ENCODE measurements at regions not wholly inside any gene's neighbourhood (a gene's known extent, or its start where the extent isn't known, plus 50 kb on each side); places are given as distances from the start of the nearest gene placed in this dataset.
A peak's percentile ranks its signal among the peaks of the same experiment; 100 is the strongest.
"Not testable (repeated sequence)": the region's sequence is repeated elsewhere in the genome, so short reads cannot be mapped to it uniquely, and the experiment has no call there.

DNA sequence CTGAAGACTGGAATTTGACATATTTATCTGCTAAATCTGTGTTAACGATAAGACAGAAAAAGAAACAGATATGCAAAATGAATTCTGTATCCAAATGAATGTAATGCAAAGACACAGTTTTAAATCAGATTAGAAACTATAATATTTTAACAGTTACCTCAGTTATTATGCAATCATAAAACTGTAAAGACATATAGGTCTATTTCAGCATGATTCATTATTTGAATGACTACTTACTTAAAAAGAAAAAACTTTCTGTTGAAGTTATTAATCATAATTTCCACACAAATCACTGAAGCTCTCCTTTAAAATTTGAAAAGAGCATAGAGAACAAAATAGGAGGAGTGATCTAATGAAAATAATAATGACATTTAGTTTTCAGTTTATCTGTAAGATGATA, 742.6 kb downstream of the FSCB start:
- TF ChIP-seq MAX (IDR thresholded peaks at IDR 0.05; ENCODE audit: low read depth, low read length) (no peak), POLR2A (IDR thresholded peaks at IDR 0.05; ENCODE audit: extremely low read depth, insufficient read length) (no peak), CTCF (IDR thresholded peaks at IDR 0.05; ENCODE audit: low read depth, low read length) (no peak), MYC (IDR thresholded peaks at IDR 0.05; ENCODE audit: low read depth, low read length) (no peak)
- no peak for DNase-seq (ENCODE audit: low read depth)
- no peak overlapping the region for H3K4me3 ChIP-seq (ENCODE audit: low read depth, low read length)

DNA sequence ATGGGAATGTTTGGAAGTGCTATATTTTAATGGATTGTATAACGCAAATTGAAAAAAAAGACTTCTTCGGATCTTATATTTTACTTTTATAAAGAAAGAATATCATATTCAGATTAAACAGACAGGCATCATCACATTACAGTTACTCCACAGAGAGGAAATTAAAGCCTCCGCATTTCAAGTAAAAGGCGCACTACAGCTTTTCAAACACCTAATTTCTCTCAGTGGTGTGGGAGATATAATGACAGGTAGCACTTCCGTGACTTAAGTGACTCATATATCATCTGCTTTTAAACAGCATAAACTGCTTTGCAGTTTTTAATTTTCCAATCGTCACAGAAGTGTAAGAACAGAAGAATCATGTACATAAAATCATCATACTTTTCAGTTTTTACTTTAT, 751.4 kb downstream of the FSCB start:
- no peak for DNase-seq (ENCODE audit: low read depth)
- TF ChIP-seq MAX (IDR thresholded peaks at IDR 0.05; ENCODE audit: low read depth, low read length), result no peak
- no peak for TF ChIP-seq MYC (IDR thresholded peaks at IDR 0.05; ENCODE audit: low read depth, low read length)
- no peak for TF ChIP-seq CTCF (IDR thresholded peaks at IDR 0.05; ENCODE audit: low read depth, low read length)
- no peak for TF ChIP-seq POLR2A (IDR thresholded peaks at IDR 0.05; ENCODE audit: extremely low read depth, insufficient read length)
- no peak overlapping the region for H3K4me3 ChIP-seq (ENCODE audit: low read depth, low read length)

DNA sequence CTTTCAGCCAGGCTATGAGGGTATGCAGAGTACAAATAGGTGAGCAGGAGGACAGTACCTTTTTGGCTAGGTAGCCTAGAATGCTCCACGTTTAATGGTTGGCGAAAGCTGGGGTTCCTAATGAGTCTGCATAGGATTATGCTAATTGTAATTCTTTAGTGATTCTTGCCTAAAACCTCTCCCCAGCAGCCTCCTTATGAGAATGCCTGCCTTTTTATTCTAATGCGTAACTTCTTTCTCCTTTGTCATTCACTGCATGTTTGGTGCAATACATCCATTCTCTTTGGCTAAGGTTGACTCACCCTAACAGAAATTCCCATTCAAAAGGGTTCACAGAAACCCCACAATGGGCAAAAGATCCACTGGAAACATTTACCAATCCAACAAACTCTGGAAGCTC, 752.2 kb downstream of the FSCB start:
- H3K4me3 ChIP-seq (ENCODE audit: low read depth, low read length), result no peak overlapping the region

GRCh38 chr14:43745746-43746145, 761.3 kb downstream of the FSCB start:
- TF ChIP-seq MYC (IDR thresholded peaks at IDR 0.05; ENCODE audit: low read depth, low read length), result no peak
- TF ChIP-seq CTCF (IDR thresholded peaks at IDR 0.05; ENCODE audit: low read depth, low read length), result no peak
- no peak for TF ChIP-seq POLR2A (IDR thresholded peaks at IDR 0.05; ENCODE audit: extremely low read depth, insufficient read length)
- no peak for TF ChIP-seq MAX (IDR thresholded peaks at IDR 0.05; ENCODE audit: low read depth, low read length)
- DNase-seq (ENCODE audit: low read depth), result no peak
- H3K4me3 ChIP-seq (ENCODE audit: low read depth, low read length), result no peak overlapping the region

More for the DNA sequence above, 752.2 kb downstream of the FSCB start:
- TF ChIP-seq CTCF (IDR thresholded peaks at IDR 0.05; ENCODE audit: low read depth, low read length) (no peak), MYC (IDR thresholded peaks at IDR 0.05; ENCODE audit: low read depth, low read length) (no peak), POLR2A (IDR thresholded peaks at IDR 0.05; ENCODE audit: extremely low read depth, insufficient read length) (no peak), MAX (IDR thresholded peaks at IDR 0.05; ENCODE audit: low read depth, low read length) (no peak)
- no peak for DNase-seq (ENCODE audit: low read depth)

GRCh38 chr14:43735932-43736331, 771.2 kb downstream of the FSCB start:
- no peak for DNase-seq (ENCODE audit: low read depth)
- no peak for TF ChIP-seq MAX (IDR thresholded peaks at IDR 0.05; ENCODE audit: low read depth, low read length)

DNA sequence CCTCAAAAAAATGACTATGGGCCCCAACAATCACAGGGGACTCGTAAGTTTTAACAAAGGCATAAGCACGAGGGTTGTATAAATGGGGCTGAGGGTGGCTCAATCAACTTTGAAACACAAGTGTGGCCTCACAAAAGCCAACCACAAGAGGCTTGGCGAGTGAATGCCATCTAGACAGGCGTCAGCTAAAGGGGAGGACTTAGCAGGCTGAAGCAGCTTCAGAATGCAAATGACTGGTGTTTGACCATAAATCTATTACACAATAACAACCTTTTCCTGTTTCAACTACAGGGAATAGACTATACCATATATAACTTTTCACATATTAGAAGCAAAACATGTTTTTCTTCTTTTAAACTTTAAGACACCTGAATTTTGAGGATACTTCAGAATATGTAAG, 777.9 kb downstream of the FSCB start:
- no peak overlapping the region for H3K4me3 ChIP-seq (ENCODE audit: low read depth, low read length)
- TF ChIP-seq MAX (IDR thresholded peaks at IDR 0.05; ENCODE audit: low read depth, low read length) (peak; percentile 28), POLR2A (IDR thresholded peaks at IDR 0.05; ENCODE audit: extremely low read depth, insufficient read length) (no peak)
- DNase-seq (ENCODE audit: low read depth), result peak; percentile 92

More at GRCh38 chr14:43735932-43736331, 771.2 kb downstream of the FSCB start:
- no peak overlapping the region for H3K4me3 ChIP-seq (ENCODE audit: low read depth, low read length)

DNA sequence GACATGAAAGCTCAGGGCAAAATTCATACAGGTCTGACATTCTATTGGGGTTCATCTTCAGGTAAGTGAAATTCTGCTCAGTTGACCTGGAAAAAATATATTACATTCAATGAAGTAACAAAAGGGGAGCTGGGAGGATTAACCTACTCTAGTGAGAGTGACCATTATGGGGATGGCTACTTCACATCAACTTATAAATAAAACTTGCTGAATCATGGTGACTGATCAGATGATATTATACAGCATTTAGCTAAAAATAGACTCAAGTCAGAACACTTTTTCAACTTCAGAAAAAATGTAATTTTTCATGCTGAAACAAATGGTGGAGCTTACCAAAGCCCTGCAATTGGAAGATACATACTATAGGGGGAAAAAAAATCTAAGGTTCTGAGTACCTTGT, 800.2 kb downstream of the FSCB start:
- DNase-seq (ENCODE audit: low read depth), result no peak
- no peak overlapping the region for H3K4me3 ChIP-seq (ENCODE audit: low read depth, low read length)
- TF ChIP-seq CTCF (IDR thresholded peaks at IDR 0.05; ENCODE audit: low read depth, low read length), result no peak
- TF ChIP-seq POLR2A (IDR thresholded peaks at IDR 0.05; ENCODE audit: extremely low read depth, insufficient read length), result no peak
- TF ChIP-seq MYC (IDR thresholded peaks at IDR 0.05; ENCODE audit: low read depth, low read length), result no peak
- TF ChIP-seq MAX (IDR thresholded peaks at IDR 0.05; ENCODE audit: low read depth, low read length), result no peak

GRCh38 chr14:43698561-43699284, 808.4 kb downstream of the FSCB start:
- DNase-seq (ENCODE audit: low read depth); H3K4me3 ChIP-seq (ENCODE audit: low read depth, low read length): not testable (repeated sequence)

All from NB4 (cell line).